SKM-1 treated with dmso at 0.1 percent for 144 hours (cell line): ENCODE measurements at regions not wholly inside any gene's neighbourhood (a gene's known extent, or its start where the extent isn't known, plus 50 kb on each side); places are given as distances from the start of the nearest gene placed in this dataset.

Experiments
- DNase-seq: peaks from one replicate; lab custom pipeline; 2025; ENCODE audit not compliant: unreplicated experiment; lab: John Stamatoyannopoulos, UW

DNA sequence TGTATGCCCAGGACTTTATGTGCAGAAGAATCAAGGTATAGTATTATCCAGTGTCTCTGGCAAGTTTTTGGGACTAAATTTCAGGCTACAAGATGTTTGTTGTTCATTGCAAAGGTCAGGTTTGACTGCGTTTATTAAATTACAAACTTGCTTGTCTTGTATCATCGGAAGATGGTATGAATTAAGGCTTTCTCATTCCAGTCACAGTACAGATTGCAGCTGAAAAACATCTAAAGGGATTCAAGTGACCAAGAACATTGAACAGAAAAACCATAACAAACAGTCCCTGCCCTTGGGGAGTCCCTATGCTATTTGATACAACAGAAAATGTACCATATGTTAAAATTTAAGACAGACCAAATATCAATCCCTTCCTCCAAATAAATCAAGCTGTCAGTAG is 244.7 kb upstream of the TNC start:
- DNase-seq, result no peak

DNA sequence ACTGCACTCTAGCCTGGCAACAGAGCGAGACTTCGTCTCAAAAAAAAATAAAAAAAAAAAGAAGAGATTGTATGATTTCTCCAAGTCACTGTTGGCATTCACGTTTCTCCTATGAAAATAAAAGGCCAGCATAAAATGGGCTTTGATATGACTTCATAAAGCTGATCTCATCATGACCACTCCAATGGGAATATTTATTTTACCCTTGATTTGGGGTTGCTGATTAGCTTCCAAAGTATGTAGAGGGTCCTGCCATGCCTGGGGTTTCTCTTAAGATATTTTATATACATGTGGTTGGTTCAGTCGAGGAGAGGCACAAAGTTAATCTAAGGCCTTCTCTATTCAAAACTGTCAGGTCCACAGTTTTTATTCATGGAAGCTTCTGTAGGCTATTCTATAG is 247.0 kb upstream of the TNC start:
- DNase-seq, result no peak

DNA sequence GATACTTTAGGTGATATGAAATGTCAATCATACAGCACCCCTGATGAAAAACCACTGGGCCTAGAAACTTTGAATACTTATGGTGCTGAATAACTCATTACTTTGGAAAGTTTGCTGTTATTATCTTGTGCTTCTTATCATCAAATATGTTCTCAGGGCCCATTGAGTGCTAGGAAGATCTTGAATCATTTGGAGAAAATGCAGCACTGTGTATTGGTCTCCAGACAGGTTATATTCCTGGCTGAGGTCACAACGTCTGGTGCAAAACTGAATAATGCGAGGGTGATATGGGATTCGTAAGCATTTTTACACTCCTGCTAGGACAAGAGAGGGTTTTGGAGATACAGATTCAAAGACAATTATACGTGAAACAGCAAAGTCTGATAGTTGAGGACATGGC is 249.4 kb upstream of the TNC start:
- no peak for DNase-seq

DNA sequence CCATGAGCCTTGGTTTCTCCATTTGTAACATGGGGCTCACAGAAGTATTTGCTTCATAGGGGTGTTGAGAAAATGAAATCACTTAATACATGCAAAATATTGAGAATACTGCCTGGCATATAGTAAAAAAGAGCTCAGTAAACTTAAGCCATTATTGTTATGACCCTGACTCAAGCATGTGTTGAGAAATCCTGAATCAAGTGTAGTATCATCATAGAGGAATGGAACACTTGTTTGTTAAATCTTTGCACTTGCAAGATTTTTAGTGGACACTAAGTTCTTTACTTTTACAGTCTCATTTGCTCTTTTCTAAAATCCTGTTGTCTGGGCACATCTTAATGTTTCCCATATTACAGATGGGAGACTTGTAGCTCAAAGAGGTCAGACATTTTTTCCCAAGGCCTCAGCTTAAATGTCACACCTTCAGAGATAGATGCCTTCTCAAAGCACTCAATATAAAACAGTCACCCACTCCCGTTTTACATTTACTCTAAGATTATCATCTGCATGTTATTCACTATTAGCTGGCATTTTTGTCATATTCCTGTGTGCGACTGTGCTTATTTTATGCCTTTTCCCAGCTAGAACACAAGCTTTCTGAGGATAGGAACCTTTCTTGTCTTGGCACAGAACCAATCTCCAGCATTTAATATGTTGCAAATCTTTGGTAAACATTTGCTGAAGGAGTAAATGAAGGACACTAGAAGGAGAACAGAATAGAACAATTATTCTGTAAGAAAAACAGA is 250.0 kb upstream of the TNC start:
- no peak for DNase-seq

DNA sequence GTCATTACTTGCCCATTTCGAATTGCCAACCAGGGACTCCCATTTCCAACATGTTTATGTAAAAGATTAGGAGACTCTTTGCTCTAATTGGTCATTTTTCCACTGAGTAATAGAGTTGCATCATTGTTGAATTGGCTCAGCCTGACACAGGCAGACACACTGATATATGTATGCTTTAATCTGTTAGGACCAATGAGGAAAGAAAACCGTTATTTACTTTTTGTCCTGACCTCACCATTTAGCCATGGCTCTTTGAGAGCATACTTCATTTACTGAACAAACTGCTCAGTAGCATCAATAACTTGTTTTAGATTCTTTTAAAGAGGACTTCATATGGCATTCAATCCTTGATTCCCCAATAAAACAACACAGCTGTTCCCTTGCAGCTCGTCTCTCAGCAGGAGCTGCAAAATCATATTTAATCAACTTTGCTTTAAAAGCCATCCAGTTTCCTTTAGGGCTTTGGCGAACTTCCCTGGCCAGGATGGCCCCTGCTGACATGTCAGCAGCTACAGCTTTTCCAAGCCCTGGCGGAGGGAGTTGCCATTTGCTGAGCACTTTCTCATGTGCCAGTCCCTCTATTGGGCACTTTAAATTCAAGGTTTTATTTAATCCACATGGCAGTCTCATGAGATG is 251.5 kb upstream of the TNC start:
- no peak for DNase-seq

DNA sequence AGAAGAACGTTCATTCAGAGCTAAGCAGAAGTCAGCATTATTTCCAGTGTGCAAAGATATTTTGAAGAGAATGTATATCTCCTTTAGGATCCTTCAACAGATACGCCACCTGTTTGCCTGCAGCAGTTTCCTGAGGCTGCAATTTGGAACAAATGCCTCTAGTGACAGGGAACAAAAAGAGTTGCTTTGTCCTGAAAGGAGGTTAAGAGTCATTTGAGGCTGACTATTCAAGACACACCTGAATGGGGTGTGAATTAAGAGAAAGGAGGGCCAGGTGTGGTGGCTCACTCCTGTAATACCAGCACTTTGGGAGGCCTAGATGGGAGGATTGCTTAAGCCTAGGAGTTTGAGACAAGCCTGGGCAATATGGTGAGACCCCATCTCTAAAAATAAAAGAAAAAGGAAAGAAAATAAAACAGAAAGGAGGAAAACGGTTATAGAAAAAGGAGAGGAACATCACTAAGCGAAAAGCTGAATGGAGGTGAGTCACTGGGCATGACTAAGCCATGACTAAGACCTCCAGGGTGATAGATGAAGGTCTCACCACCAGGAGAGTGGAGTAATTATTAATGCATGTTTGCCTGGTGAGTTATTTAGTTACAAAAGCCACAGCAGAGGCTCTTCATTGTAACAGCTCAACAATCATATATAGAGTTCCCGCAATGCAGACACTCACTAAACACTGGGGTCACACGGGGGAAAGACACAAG is 255.2 kb upstream of the TNC start:
- DNase-seq, result no peak

DNA sequence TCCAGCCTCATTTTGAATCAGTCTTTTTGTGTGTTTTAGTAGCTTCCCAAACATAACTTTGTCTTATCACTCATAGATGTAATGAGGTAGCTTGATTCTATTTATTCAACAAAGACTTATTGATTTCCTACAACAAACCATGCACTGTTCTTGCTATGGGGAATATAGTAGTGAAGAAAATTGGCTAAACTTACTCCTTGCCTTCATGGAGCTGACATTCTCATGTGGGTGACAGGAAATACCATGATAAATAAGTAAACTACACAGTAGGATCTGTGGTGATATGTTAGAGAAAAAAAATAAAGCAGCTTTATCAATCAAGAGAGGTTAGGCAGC is 255.7 kb upstream of the TNC start:
- no peak for DNase-seq

DNA sequence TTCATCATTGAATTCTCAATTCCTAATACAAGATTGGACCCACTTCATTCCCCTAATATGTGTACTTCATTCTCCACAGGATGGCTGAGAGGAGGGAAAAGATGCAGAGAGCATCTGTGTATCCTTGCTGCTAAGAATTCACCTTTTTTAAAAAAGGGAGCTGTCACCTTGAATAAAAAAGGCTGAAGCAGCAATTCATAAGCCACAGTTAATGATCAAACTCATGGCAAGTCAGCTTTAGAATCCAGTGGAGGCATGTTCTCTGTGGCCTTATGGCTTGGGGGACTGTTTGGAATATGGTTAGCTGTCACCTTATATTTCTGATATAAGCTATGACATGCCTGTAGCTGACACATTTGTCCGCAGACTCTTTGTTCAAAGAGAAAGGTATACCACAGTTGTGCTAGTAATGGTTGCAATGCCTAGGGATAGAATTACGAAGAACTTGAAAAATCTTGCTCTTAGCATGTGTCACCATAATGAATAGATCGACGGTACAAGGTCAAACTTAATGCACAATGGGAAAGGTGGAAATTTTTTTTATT is 256.8 kb upstream of the TNC start:
- no peak for DNase-seq

DNA sequence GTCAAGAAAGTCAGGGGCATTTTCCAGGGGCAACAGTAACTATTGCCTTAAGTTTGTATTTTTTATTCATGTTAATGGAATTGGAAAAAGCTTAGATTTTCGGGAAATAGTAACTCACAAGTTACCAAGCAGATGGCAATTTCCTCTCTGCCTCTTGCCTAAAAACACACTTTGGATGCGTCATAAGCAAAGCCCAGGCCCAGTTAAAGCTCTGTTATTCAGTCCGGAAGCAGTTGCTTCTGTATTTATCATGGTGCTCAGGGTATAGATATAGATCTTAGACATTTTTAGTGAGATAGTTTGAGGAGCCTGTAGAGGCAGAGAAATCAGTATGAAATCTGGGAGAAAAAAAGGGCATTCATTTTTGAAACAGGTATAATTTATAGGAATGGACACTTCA is 260.3 kb upstream of the TNC start:
- DNase-seq, result no peak

DNA sequence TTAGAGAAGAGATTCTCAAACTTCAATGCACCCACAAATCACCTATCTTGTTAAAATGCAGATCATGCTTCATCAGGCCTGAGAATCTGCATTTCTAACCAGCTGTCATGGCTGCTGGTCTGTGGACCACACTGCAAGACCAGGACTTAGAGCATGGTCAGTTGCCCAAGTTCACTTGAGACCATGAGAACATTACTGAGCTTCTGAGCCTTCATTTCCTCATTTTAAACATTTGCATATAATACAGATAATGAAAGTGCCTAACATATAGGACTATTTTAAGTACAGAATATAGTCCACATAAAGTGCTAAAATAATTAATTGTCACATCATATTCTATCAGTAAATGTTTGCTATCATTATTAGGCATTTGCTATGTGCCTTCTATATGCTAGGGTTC is 260.8 kb upstream of the TNC start:
- DNase-seq, result no peak

DNA sequence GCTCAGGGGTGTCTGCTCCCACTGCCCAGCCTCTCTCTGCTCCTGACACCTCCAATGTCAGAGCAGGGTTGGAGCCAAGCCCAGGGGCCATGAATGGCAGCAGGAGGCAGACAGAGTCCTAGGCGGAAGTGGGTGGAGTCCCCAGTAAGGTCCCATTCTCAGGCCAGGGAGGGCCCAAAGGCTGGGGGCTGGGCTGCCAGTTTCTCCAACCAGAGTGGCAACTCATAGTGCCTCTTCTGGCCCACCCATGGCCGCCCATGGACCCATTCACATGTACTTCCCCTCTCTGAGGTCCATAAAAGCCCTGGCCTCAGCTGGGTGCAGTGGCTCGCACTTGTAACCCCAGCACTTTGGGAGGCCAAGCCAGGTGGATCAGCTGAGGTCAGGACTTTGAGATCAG is 261.8 kb upstream of the TNC start:
- DNase-seq, result no peak

DNA sequence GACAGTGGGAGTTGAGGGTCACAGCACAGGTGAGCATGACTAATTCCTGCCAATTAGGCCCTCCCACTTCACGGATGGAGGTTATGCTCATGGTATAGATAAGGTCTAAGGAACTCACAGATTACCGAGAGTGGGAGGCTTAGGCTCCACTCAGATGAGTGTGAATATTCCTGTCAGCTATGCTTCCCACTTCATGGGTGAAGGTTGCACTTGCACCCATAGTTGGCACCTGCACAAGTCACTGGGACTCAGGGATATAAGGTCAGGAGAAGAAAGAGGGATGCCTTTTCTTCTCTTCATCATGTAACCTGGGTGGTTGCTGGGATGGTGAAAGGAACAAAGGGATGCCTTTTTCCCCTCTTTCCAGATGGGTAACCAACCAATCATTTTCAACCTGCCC is 264.9 kb upstream of the TNC start:
- no peak for DNase-seq

DNA sequence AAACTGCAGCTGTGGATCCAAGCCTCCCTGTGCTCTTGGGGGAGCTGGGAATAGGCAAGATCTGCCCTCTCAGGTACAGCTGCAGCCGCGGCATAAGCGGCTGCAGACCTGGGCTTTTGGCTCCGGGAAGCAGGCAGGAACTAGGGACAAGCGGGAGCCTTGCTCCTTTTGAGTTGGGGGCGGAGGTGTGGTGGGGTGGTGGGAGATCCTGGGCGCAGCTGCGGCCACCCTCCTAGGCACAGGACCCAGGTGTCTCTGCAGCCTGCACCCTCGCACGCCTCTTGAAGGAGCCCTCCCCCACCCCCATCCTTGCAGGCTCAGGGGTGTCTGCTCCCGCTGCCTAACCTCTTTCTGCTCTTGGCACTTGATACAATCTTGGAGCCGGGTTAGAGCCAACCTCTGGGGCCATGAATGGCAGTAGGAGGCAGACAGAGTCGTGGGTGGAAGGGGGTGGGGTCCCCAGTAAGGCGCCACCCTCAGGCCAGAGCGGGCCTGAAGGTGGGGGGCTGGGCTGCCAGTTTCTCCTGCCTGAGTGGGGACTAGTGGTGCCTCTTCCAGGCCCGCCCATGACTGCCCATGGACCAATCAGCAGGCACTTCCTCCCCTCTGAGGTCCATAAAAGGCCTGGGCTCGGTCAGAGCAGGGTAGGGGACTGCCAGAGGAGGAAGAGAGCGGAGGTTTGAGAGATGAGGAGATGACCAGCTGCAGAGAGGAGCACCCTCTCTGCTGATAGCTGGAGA is 267.6 kb upstream of the TNC start:
- DNase-seq, result no peak

DNA sequence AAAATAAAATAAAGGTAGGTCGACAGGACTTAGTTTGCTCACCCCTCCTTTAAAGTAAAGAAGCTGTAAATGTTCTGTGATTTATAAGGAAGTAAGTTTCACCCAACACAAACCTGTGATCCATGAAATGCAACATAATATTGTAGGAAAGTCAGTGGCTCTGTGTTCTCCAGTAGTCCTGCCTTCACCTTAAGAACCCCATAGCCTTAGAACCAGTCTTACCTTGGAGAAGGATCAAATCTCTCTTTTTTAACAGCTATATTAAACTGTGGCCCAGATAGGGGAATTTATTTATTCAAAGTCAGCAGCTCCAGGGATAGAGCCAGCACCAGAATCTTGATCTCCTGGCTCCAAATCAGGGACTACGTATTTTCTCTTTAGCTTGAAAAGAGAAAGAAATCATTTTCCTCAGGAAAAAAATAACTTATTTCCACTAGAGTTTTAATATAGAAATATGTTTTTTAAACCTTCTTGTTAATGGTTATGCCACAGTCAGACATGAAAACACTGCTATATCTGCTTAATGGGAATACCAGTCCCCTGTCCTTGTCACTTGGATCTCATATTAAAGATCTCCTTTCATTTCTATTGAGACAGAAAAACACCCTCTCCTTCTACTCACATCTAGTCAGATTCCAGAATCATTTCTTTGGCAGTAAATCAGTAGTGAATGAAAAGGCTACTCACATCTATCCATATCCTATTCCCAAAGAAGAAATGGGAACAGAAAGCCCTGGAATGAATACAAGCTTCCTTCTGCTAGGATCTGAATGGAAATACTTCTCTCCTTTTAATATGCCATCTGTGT is 269.2 kb upstream of the TNC start:
- no peak for DNase-seq

DNA sequence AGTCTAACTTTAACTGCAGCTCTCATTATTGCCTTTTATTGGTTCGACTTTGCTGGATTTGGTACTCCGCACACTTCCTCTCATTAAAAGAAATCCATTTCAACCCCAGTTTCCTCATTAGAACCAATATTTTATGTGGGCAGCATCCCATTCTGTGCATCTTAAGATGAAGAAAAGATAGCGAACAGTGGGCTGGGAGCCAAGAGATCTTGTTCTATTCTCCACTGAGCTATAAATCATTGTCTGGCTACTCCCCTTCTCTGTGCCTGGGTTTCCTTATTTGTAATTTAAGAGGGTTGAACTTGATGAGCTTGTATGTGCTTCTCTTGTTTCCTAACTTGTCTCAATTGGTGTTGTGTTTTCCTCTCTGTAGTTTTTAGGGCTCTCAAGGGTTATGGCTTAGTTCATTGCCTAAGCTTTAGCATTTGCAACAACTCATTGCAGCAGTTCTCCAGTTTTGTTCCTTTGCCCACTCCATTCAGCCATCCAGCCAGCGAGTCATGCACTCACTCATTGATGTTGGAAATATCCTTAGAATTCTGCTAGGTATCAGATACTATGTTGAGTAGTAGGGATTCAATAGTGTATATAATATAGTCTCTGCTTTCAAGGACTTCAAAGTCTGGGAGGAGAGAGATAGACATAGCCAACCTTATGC is 273.3 kb upstream of the TNC start:
- no peak for DNase-seq

DNA sequence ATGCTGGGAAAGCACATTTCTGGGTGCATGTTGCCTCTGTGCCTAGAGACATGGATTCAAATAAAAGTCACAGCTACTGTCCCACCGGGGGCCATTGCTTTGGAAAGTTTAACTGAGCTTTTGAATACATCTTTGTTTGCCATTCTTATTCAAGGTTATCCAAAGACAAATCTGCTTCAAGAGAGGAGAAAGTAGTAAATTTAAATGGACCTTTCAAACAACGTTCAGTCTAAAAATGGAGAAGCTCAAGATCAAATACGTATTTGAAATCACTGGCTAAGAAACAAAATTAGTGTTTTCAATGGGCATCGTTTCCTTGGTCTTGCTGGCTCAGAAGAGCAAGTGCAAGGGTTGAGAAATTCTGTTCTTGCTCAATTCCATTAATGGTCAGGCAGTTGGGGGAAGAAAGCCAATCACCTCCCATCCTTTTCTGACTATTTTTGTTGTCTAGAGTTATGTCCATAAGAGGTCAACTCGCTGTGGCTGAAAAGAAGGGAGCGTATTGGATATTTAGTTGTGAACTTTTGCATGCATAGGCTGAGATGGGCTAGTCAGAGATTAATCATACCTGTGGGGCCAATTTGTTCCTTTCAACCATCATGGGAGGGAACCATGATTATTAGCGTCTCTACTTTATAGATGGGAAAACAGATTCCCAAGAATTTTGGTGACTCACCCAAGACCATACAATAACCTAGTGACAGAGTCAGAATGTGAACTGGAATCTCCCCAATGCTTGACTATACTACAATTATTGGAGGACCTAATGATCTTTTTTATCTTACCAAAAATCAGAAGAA is 276.2 kb upstream of the TNC start:
- DNase-seq, result no peak

DNA sequence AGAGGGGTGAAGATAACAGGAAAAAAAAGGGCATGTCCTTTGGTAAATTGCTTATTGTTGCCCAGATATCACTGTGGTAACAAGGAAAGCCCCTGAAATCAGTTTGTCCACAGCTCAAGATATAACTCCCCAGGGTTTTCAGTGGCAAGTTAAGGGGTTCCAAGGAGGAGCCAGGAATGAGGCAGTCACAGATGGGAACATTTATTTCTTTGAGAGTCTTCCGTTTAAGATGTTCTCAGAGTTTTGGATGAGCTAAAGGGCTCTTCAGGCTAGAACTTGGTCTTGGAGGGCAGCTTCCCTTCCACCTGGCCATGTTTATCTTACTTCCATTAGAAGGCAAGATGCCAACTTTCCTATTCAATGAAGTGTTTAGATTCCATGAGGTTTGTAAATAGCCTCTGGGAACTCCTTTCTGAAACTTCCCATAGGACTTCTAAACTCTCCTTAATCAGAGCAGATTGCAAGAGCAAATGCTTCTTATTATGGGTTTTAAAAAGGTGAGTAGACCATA is 277.6 kb upstream of the TNC start:
- DNase-seq, result no peak

DNA sequence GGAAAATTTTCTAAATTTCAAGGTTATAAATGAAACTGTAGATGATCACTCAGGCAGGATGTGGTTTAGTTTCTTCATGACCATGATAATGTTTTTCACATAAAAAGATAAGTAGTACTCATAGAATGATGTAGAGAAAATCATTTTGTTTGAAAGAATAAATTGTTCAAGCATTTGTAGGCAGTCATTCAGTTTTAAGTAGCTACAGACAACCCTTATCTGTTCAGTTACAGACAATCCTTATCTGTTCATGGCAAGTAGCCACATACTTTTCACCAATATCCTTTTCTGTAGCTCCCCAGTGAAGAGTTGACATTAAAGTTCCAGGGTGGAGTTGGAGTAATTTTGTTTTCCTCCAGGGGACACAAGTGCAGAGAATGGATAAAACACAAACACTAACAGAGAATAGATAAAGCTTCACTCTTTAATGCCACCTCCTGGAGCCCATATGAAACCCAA is 278.1 kb upstream of the TNC start:
- no peak for DNase-seq
